HEK293T (cell line): ENCODE measurements at regions not wholly inside any gene's neighbourhood (a gene's known extent, or its start where the extent isn't known, plus 50 kb on each side); places are given as distances from the start of the nearest gene placed in this dataset.

Experiments
- CTCF ChIA-PET: fragments of 350-600 bp; formaldehyde crosslinking; extraction: SDS; loops from one replicate; lab custom pipeline; 2021; ENCODE audit warnings: antibody characterized with exemption, inconsistent platforms; lab: Yijun Ruan, JAX
- POLR2A ChIA-PET: fragments of 350-600 bp; formaldehyde crosslinking; extraction: SDS; loops from one replicate; lab custom pipeline; 2020; ENCODE audit warnings: antibody characterized with exemption, inconsistent platforms; lab: Yijun Ruan, JAX
- DNase-seq: peaks from one replicate; pipeline ENCODE4 v3.0.0; 2012; ENCODE audit warnings: mixed read lengths; ENCODE audit errors: extremely low spot score
- ARNT ChIP-seq: fragments of 450-650 bp; IDR thresholded peaks from 2 replicates; pipeline ENCODE4 v1.6.1; 2017; ENCODE audit warnings: mild to moderate bottlenecking
- BHLHE40 ChIP-seq: fragments of 450-650 bp; IDR thresholded peaks from 2 replicates; pipeline ENCODE4 v1.6.1; 2016; ENCODE audit warnings: mild to moderate bottlenecking, moderate library complexity, borderline replicate concordance
- CTBP1 ChIP-seq: fragments of 450-650 bp; IDR thresholded peaks from 2 replicates; pipeline ENCODE4 v1.6.1; 2016; ENCODE audit warnings: borderline replicate concordance
- ELF4 ChIP-seq: fragments of 450-650 bp; IDR thresholded peaks from 2 replicates; pipeline ENCODE4 v1.6.1; 2017; ENCODE audit warnings: antibody characterized with exemption
- FOXA1 ChIP-seq: fragments of 450-650 bp; IDR thresholded peaks from 2 replicates; pipeline ENCODE4 v1.6.1; 2016; ENCODE audit warnings: mild to moderate bottlenecking
- FOXK2 ChIP-seq: fragments of 450-650 bp; IDR thresholded peaks from 2 replicates; pipeline ENCODE4 v1.6.1; 2016; ENCODE audit warnings: mild to moderate bottlenecking
- FOXM1 ChIP-seq: fragments of 450-650 bp; IDR thresholded peaks from 2 replicates; pipeline ENCODE4 v1.6.1; 2017; ENCODE audit warnings: mild to moderate bottlenecking, borderline replicate concordance
- HDGF ChIP-seq: fragments of 450-650 bp; IDR thresholded peaks from 2 replicates; pipeline ENCODE4 v1.6.1; 2017; ENCODE audit warnings: antibody characterized with exemption, borderline replicate concordance
- L3MBTL2 ChIP-seq: fragments of 450-650 bp; conservative IDR thresholded peaks from 2 replicates; pipeline ENCODE4 v1.6.1; 2016; ENCODE audit warnings: mild to moderate bottlenecking
- LEF1 ChIP-seq: fragments of 450-650 bp; IDR thresholded peaks from 2 replicates; pipeline ENCODE4 v1.6.1; 2017; ENCODE audit warnings: mild to moderate bottlenecking, borderline replicate concordance
- NFRKB ChIP-seq: fragments of 450-650 bp; IDR thresholded peaks from 2 replicates; pipeline ENCODE4 v1.6.1; 2016; ENCODE audit warnings: mild to moderate bottlenecking, moderate library complexity
- PKNOX1 ChIP-seq: fragments of 450-650 bp; IDR thresholded peaks from 2 replicates; pipeline ENCODE4 v1.6.1; 2016
- SP1 ChIP-seq: fragments of 450-650 bp; IDR thresholded peaks from 2 replicates; pipeline ENCODE4 v1.6.1; 2017
- SUZ12 ChIP-seq: fragments of 450-650 bp; IDR thresholded peaks from 2 replicates; pipeline ENCODE4 v1.6.1; 2016; ENCODE audit warnings: mild to moderate bottlenecking
- TARDBP ChIP-seq: fragments of 450-650 bp; IDR thresholded peaks from 2 replicates; pipeline ENCODE4 v1.6.1; 2016
- ZNF384 ChIP-seq: fragments of 450-650 bp; IDR thresholded peaks from 2 replicates; pipeline ENCODE4 v1.6.1; 2016

- DNase-seq: no peak
- ChIA-PET POLR2A (no interaction called here), CTCF (interaction anchor here (1.3 kb wide), 1 partner anchor 9 kb away, joined by 4 read pairs; no protein-coding TSS in a partner anchor)
- TF ChIP-seq ZNF384 (no peak), SUZ12 (no peak), NFRKB (no peak), SP1 (no peak), FOXM1 (no peak), ELF4 (no peak), CTBP1 (no peak), TARDBP (no peak), ARNT (no peak), FOXA1 (no peak)
Observed at GRCh38 chr10:83984256-83984640, 155.1 kb upstream of the GHITM start.

GRCh38 chr10:83986800-83987199, 152.5 kb upstream of the GHITM start:
- no peak for TF ChIP-seq L3MBTL2
- TF ChIP-seq FOXA1: no peak
- no peak for TF ChIP-seq SP1
- TF ChIP-seq ELF4: no peak
- no peak for TF ChIP-seq SUZ12
- TF ChIP-seq ZNF384: no peak
- TF ChIP-seq BHLHE40: no peak
- no peak for TF ChIP-seq FOXM1
- no peak for TF ChIP-seq ARNT
- ChIA-PET CTCF (no interaction called here), POLR2A (no interaction called here)
- DNase-seq: no peak

GRCh38 chr10:83987216-83987615, 152.1 kb upstream of the GHITM start:
- DNase-seq: no peak
- TF ChIP-seq ZNF384 (no peak), ARNT (no peak), SUZ12 (no peak), L3MBTL2 (no peak), LEF1 (no peak), NFRKB (no peak), FOXA1 (no peak), FOXK2 (no peak), BHLHE40 (no peak), CTBP1 (no peak), TARDBP (no peak), ELF4 (no peak), PKNOX1 (no peak), FOXM1 (no peak), SP1 (no peak)
- ChIA-PET CTCF (no interaction called here), POLR2A (no interaction called here)

GRCh38 chr10:83988435-83988834, 150.9 kb upstream of the GHITM start:
- DNase-seq: no peak
- ChIA-PET POLR2A (no interaction called here), CTCF (no interaction called here)
- TF ChIP-seq NFRKB: no peak
- no peak for TF ChIP-seq CTBP1
- no peak for TF ChIP-seq LEF1
- TF ChIP-seq TARDBP: no peak
- no peak for TF ChIP-seq ARNT
- no peak for TF ChIP-seq FOXM1
- no peak for TF ChIP-seq FOXA1
- TF ChIP-seq ELF4: no peak
- no peak for TF ChIP-seq BHLHE40
- no peak for TF ChIP-seq HDGF
- no peak for TF ChIP-seq PKNOX1
- no peak for TF ChIP-seq FOXK2
- TF ChIP-seq L3MBTL2: no peak
- TF ChIP-seq SUZ12: no peak
- no peak for TF ChIP-seq SP1
- TF ChIP-seq ZNF384: no peak

GRCh38 chr10:83990126-83990525, 149.2 kb upstream of the GHITM start:
- TF ChIP-seq SUZ12: no peak
- no peak for TF ChIP-seq ELF4
- TF ChIP-seq FOXA1: no peak
- no peak for TF ChIP-seq FOXK2
- no peak for TF ChIP-seq BHLHE40
- TF ChIP-seq HDGF: no peak
- no peak for TF ChIP-seq SP1
- DNase-seq: no peak
- POLR2A ChIA-PET: no interaction called here
- CTCF ChIA-PET: no interaction called here

- TF ChIP-seq LEF1: no peak
- peak; percentile 49 for DNase-seq
- ChIA-PET CTCF (interaction anchor here (0.6 to 1.1 kb wide), 2 partner anchors 9 to 23 kb away, joined by 3 to 4 read pairs; no protein-coding TSS in a partner anchor), POLR2A (no interaction called here)
Observed at GRCh38 chr10:83991986-83992753, 147.1 kb upstream of the GHITM start.

GRCh38 chr10:83994325-83994724, 145.0 kb upstream of the GHITM start:
- ChIA-PET POLR2A (no interaction called here), CTCF (no interaction called here)
- no peak for DNase-seq
- no peak for TF ChIP-seq L3MBTL2
- no peak for TF ChIP-seq SP1
- TF ChIP-seq ELF4: no peak
- TF ChIP-seq BHLHE40: no peak
- no peak for TF ChIP-seq ARNT
- no peak for TF ChIP-seq ZNF384
- TF ChIP-seq PKNOX1: no peak
- TF ChIP-seq FOXA1: no peak
- no peak for TF ChIP-seq HDGF
- TF ChIP-seq FOXK2: no peak
- no peak for TF ChIP-seq SUZ12
